ENCODE measurements at regions not wholly inside any gene's neighbourhood (a gene's known extent, or its start where the extent isn't known, plus 50 kb on each side); places are given as distances from the start of the nearest gene placed in this dataset.

DNA sequence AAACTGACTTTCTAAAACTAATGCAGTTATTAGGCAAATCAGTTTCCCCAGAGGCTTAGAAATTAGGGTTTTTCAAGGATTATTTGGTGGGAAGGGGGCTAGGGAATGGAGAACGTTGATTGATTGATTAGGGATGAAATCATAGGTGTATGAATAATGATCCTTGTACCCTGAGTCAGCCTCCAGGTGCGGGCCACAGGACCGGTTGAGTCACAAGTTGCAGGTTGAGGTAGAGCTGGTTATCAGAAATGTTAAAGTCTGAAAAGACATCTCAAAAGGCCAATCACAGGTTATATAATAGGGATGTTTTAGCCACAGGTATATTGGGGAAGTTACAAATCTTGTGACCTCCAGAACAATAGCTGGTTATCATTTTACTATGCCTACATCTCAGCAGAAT is 341.8 kb upstream of the GULP1 start:
- Histone ChIP-seq H3K9me3 (peaks cover 0 to 9% (median 6%) of the 10 kb centered on the region in 4 donors), H3K27ac (no peak overlapping the region), H3K4me1 (no peaks in the 10 kb centered on the region), H3K36me3 (no peaks in the 10 kb centered on the region), H3K4me3 (no peak overlapping the region), H3K27me3 (no peaks in the 10 kb centered on the region)
- DNase-seq = no peak
- intact Hi-C loops (cut with DNase I; ENCODE audit: low total_unique reads) = no loop called here
- TF ChIP-seq, protein P1, sequence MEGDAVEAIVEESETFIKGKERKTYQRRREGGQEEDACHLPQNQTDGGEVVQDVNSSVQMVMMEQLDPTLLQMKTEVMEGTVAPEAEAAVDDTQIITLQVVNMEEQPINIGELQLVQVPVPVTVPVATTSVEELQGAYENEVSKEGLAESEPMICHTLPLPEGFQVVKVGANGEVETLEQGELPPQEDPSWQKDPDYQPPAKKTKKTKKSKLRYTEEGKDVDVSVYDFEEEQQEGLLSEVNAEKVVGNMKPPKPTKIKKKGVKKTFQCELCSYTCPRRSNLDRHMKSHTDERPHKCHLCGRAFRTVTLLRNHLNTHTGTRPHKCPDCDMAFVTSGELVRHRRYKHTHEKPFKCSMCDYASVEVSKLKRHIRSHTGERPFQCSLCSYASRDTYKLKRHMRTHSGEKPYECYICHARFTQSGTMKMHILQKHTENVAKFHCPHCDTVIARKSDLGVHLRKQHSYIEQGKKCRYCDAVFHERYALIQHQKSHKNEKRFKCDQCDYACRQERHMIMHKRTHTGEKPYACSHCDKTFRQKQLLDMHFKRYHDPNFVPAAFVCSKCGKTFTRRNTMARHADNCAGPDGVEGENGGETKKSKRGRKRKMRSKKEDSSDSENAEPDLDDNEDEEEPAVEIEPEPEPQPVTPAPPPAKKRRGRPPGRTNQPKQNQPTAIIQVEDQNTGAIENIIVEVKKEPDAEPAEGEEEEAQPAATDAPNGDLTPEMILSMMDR (IDR thresholded peaks at IDR 0.05) = no peak
- TF ChIP-seq EP300 (IDR thresholded peaks at IDR 0.05) (no peak), POLR2AphosphoS5 (IDR thresholded peaks at IDR 0.05) (no peak), POLR2A (IDR thresholded peaks at IDR 0.05) (no peak)
- 80 to 85% (median 83%) methylated on average over 3 of the region's 3 CpGs for WGBS, 5 donors

DNA sequence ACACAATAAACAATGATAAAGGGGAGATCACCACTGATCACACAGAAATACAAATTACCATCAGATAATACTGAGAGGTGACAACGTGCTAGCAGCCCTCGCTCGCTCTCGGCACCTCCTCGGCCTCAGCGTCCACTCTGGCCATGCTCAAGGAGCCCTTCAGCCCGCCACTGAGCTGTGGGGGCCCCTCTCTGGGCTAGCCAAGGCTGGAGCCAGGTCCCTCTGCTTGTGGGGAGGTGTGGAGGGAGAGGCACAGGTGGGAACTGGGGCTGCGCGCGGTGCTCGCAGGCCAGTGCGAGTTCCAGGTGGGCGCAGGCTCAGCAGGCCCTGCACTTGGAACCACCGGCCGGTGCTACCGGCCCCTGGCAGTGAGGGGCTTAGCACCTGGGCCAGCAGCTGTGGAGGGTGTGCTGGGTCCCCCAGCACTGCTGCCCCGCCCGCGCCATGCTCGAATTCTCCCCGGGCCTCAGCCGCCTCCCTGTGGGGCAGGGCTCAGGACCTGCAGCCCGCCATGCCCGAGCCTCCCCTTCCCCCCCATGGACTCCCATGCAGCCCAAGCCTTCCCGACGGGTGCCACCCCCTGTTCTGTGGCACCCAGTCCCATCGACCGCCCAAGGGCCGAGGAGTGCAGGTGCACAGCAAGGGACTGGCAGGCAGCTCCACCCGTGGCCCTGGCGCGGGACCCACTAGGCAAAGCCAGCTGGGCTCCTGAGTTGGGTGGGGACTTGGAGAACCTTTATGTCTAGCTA is 340.0 kb upstream of the GULP1 start:
- TF ChIP-seq POLR2AphosphoS5 (IDR thresholded peaks at IDR 0.05) (no peak), POLR2A (IDR thresholded peaks at IDR 0.05) (no peak), EP300 (IDR thresholded peaks at IDR 0.05) (no peak)
- TF ChIP-seq, protein P1 (IDR thresholded peaks at IDR 0.05) = no peak
- no peaks in the 10 kb centered on the region for H3K4me1 ChIP-seq
- H3K27me3 ChIP-seq = no peaks in the 10 kb centered on the region
- H3K4me3 ChIP-seq = no peak overlapping the region
- H3K36me3 ChIP-seq = no peaks in the 10 kb centered on the region
- H3K9me3 ChIP-seq = peaks cover 0 to 9% (median 6%) of the 10 kb centered on the region in 4 donors
- DNase-seq = no peak
- H3K27ac ChIP-seq = no peak overlapping the region
- intact Hi-C loops (cut with DNase I; ENCODE audit: low total_unique reads) = no loop called here
- WGBS, 5 donors = 93 to 96% (median 95%) methylated on average over 21 to 32 of the region's 32 CpGs

DNA sequence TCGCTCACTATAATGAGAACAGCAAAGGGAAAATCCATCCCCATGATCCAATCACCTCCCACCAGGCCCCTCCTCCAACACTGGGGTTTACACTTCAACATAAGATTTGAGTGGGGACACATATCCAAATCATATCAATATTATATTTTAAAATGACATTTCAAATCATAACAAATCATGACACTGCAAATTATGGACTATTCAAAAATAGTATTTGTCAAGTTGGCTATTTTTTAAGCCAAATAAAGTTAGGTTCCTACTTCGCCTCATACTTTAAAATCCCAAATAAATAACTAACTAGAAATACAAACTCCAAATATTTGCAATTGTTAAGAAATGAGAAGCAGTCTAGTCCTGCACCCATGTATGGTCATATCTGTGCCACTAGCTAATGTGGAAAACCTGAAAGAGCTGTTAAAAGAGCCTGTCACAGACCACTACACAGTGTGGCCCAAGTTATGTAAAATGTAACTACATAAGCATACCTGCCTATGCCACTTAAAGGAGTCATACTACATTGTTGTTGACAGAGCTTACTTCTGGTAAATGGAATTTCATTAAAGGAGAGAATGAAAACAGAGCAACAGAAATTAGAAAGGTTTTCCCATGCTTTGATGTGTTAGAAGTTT is 334.7 kb upstream of the GULP1 start:
- H3K9me3 ChIP-seq = peaks cover 0 to under 1% (median under 1%) of the 10 kb centered on the region in 4 donors
- no peaks in the 10 kb centered on the region for H3K27me3 ChIP-seq
- no peak for DNase-seq
- no peak overlapping the region for H3K4me3 ChIP-seq
- intact Hi-C loops (cut with DNase I; ENCODE audit: low total_unique reads) = no loop called here
- H3K36me3 ChIP-seq = no peaks in the 10 kb centered on the region
- H3K4me1 ChIP-seq = no peaks in the 10 kb centered on the region
- 73 to 92% (median 80%) methylated on average over 2 of the region's 2 CpGs for WGBS, 5 donors
- TF ChIP-seq POLR2AphosphoS5 (IDR thresholded peaks at IDR 0.05) (no peak), EP300 (IDR thresholded peaks at IDR 0.05) (no peak)
- no peak overlapping the region for H3K27ac ChIP-seq

DNA sequence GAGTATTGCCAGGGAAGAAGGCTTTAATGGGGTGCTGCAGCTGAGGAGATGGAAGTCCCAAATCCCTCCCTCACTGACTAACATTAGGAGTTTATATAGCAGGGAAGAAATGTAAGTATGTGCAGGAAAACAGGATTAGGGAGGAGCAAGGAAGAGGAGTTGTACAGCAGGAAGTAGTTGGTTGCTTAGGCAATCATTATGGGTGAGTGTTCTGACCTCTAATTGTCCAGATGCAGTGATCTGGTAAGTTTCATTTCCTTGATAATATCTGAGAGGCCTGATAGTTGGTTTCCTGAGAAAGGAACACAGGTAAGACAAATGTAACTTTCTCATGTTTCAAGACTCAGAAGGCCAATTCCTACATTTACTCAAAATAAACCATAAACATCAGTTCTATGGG is 331.9 kb upstream of the GULP1 start:
- TF ChIP-seq, protein P1 (IDR thresholded peaks at IDR 0.05) = no peak
- TF ChIP-seq POLR2AphosphoS5 (IDR thresholded peaks at IDR 0.05) = no peak
- TF ChIP-seq POLR2A (IDR thresholded peaks at IDR 0.05) = no peak
- no peak for TF ChIP-seq EP300 (IDR thresholded peaks at IDR 0.05)
- H3K36me3 ChIP-seq = no peaks in the 10 kb centered on the region
- H3K9me3 ChIP-seq = no peaks in the 10 kb centered on the region
- H3K27ac ChIP-seq = no peak overlapping the region
- H3K4me3 ChIP-seq = no peak overlapping the region
- H3K4me1 ChIP-seq = no peaks in the 10 kb centered on the region
- H3K27me3 ChIP-seq = no peaks in the 10 kb centered on the region
- intact Hi-C loops (cut with DNase I; ENCODE audit: low total_unique reads) = no loop called here
- DNase-seq = no peak

DNA sequence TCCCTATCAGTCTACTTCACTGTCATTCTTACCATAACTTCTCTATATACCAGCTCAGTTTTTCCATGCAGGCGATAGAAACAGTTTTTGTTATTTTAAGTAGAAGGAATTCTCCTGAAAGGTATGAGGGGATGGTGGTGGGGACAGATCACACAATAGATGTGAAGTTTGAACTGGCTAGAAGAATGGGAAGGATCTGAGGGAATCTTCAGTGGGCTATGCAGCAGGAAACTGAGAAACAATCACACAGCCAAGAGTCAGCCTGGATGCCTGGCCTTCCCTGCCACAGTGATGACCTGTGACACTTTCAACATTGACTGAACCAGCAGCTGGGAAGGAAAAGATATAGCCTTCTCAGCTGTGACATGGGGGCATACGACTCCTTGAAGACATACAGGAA is 329.1 kb upstream of the GULP1 start:
- TF ChIP-seq EP300 (IDR thresholded peaks at IDR 0.05) (no peak), POLR2A (IDR thresholded peaks at IDR 0.05) (no peak), POLR2AphosphoS5 (IDR thresholded peaks at IDR 0.05) (no peak)
- TF ChIP-seq, protein P1 (IDR thresholded peaks at IDR 0.05) = no peak
- Histone ChIP-seq H3K4me1 (no peaks in the 10 kb centered on the region), H3K27ac (no peak overlapping the region), H3K36me3 (no peaks in the 10 kb centered on the region), H3K9me3 (no peaks in the 10 kb centered on the region), H3K4me3 (no peak overlapping the region), H3K27me3 (no peaks in the 10 kb centered on the region)
- DNase-seq = no peak
- intact Hi-C loops (cut with DNase I; ENCODE audit: low total_unique reads) = no loop called here
- 74 to 87% (median 81%) methylated on average over 2 of the region's 2 CpGs for WGBS, 5 donors

Measured in stomach (tissue), 8 donors.